HL-60 (cell line): ENCODE measurements at regions not wholly inside any gene's neighbourhood (a gene's known extent, or its start where the extent isn't known, plus 50 kb on each side); places are given as distances from the start of the nearest gene placed in this dataset.

Experiments
- GABPA ChIP-seq: IDR thresholded peaks from 2 replicates; pipeline ENCODE4 v1.6.1; 2012; ENCODE audit warnings: low read depth
- POLR2AphosphoS5 ChIP-seq: IDR thresholded peaks from 2 replicates; pipeline ENCODE4 v1.6.1; 2012; ENCODE audit warnings: low read depth
- TF ChIP-seq, protein P1 (sequence below): IDR thresholded peaks from one replicate; pipeline ENCODE4 v1.5.1; 2011; ENCODE audit warnings: low read length, control low read depth, inconsistent platforms; ENCODE audit not compliant: insufficient read depth
- TF ChIP-seq, protein P2 (sequence below): IDR thresholded peaks from 2 replicates; pipeline ENCODE4 v1.6.1; 2012; ENCODE audit warnings: low read depth; ENCODE audit not compliant: insufficient replicate concordance

DNA sequence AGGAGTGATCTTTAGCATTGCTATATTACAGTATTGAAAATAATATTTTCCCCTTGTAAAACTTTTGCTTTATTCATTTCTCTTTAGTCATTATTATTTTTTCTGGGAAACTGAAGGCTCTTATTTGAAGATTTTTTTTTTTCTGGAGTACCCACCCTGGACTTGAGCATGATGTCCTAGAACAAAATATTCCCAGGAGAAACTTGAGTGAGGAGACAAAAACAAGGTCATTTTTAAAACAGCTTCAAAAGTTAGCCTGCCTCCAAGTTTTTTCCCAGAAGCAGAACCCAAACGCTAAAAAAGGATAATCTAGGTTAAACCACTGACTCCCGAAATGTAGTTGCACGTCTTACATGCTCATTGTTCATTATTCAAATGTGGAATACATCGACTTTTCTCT lies 160.2 kb upstream of the KCTD3 start:
- TF ChIP-seq POLR2AphosphoS5 (no peak), GABPA (no peak)
- TF ChIP-seq, protein P1, sequence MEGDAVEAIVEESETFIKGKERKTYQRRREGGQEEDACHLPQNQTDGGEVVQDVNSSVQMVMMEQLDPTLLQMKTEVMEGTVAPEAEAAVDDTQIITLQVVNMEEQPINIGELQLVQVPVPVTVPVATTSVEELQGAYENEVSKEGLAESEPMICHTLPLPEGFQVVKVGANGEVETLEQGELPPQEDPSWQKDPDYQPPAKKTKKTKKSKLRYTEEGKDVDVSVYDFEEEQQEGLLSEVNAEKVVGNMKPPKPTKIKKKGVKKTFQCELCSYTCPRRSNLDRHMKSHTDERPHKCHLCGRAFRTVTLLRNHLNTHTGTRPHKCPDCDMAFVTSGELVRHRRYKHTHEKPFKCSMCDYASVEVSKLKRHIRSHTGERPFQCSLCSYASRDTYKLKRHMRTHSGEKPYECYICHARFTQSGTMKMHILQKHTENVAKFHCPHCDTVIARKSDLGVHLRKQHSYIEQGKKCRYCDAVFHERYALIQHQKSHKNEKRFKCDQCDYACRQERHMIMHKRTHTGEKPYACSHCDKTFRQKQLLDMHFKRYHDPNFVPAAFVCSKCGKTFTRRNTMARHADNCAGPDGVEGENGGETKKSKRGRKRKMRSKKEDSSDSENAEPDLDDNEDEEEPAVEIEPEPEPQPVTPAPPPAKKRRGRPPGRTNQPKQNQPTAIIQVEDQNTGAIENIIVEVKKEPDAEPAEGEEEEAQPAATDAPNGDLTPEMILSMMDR = no peak
- TF ChIP-seq, protein P2, sequence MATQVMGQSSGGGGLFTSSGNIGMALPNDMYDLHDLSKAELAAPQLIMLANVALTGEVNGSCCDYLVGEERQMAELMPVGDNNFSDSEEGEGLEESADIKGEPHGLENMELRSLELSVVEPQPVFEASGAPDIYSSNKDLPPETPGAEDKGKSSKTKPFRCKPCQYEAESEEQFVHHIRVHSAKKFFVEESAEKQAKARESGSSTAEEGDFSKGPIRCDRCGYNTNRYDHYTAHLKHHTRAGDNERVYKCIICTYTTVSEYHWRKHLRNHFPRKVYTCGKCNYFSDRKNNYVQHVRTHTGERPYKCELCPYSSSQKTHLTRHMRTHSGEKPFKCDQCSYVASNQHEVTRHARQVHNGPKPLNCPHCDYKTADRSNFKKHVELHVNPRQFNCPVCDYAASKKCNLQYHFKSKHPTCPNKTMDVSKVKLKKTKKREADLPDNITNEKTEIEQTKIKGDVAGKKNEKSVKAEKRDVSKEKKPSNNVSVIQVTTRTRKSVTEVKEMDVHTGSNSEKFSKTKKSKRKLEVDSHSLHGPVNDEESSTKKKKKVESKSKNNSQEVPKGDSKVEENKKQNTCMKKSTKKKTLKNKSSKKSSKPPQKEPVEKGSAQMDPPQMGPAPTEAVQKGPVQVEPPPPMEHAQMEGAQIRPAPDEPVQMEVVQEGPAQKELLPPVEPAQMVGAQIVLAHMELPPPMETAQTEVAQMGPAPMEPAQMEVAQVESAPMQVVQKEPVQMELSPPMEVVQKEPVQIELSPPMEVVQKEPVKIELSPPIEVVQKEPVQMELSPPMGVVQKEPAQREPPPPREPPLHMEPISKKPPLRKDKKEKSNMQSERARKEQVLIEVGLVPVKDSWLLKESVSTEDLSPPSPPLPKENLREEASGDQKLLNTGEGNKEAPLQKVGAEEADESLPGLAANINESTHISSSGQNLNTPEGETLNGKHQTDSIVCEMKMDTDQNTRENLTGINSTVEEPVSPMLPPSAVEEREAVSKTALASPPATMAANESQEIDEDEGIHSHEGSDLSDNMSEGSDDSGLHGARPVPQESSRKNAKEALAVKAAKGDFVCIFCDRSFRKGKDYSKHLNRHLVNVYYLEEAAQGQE = no peak
